ENCODE measurements at regions not wholly inside any gene's neighbourhood (a gene's known extent, or its start where the extent isn't known, plus 50 kb on each side); places are given as distances from the start of the nearest gene placed in this dataset.
A peak's percentile ranks its signal among the peaks of the same experiment; 100 is the strongest.
"Not testable (repeated sequence)": the region's sequence is repeated elsewhere in the genome, so short reads cannot be mapped to it uniquely, and the experiment has no call there.

DNA sequence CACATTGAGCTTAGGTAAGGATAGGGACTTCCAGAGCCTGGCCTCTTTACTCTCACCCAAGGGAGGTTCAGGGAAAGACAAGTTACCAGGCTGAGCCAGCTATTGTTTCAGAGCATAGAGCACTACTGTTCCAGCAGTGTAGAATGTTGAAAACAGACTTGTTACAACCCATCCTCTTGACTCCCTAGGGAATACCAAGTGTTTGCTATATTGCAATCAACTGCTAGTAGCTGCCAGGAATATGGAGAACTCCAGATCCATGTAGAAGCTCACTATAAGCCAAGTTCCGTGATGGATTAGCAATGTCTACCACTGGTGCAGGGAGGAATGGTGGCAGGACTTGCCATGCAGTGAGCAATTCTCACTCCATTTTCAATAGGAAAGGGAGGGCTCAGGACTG is 199.8 kb upstream of the RBM19 start:
- Histone ChIP-seq H3K36me3 (ENCODE audit: control insufficient read depth, insufficient read depth, low read length) (no peaks in the 10 kb centered on the region), H3K4me3 (ENCODE audit: low read depth, low read length) (no peak overlapping the region), H3K27me3 (ENCODE audit: control insufficient read depth, insufficient read depth, low read length) (no peaks in the 10 kb centered on the region)
- DNase-seq (ENCODE audit: low read depth) (no peak), FAIRE-seq (peak; percentile 23)
- TF ChIP-seq, protein P1, sequence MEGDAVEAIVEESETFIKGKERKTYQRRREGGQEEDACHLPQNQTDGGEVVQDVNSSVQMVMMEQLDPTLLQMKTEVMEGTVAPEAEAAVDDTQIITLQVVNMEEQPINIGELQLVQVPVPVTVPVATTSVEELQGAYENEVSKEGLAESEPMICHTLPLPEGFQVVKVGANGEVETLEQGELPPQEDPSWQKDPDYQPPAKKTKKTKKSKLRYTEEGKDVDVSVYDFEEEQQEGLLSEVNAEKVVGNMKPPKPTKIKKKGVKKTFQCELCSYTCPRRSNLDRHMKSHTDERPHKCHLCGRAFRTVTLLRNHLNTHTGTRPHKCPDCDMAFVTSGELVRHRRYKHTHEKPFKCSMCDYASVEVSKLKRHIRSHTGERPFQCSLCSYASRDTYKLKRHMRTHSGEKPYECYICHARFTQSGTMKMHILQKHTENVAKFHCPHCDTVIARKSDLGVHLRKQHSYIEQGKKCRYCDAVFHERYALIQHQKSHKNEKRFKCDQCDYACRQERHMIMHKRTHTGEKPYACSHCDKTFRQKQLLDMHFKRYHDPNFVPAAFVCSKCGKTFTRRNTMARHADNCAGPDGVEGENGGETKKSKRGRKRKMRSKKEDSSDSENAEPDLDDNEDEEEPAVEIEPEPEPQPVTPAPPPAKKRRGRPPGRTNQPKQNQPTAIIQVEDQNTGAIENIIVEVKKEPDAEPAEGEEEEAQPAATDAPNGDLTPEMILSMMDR (IDR thresholded peaks at IDR 0.05; ENCODE audit: insufficient read depth, low read length, severe bottlenecking) = no peak

DNA sequence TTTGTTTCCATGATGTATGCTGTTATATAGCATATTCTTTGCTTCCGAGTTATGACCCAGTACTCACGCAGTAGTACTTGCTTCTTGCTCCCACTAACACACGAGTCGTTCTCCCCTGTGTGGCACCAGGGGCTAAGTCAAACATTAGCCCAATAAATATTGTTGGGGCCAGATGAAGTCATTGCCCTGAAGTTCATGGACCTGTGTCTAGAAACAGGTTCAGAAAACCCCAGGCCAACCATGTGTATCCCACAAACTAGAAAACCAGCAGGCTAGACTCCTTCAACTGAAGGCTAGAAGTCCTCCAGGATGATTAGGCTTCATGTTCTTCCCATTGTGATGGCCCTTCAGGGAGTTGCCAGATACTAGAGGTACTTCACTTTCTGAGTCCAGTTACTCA is 198.2 kb upstream of the RBM19 start:
- no peak overlapping the region for H3K4me3 ChIP-seq (ENCODE audit: low read depth, low read length)
- no peaks in the 10 kb centered on the region for H3K27me3 ChIP-seq (ENCODE audit: control insufficient read depth, insufficient read depth, low read length)
- TF ChIP-seq, protein P1 (IDR thresholded peaks at IDR 0.05; ENCODE audit: insufficient read depth, low read length, severe bottlenecking) = no peak
- no peaks in the 10 kb centered on the region for H3K36me3 ChIP-seq (ENCODE audit: control insufficient read depth, insufficient read depth, low read length)
- no peak for FAIRE-seq
- DNase-seq (ENCODE audit: low read depth) = no peak

DNA sequence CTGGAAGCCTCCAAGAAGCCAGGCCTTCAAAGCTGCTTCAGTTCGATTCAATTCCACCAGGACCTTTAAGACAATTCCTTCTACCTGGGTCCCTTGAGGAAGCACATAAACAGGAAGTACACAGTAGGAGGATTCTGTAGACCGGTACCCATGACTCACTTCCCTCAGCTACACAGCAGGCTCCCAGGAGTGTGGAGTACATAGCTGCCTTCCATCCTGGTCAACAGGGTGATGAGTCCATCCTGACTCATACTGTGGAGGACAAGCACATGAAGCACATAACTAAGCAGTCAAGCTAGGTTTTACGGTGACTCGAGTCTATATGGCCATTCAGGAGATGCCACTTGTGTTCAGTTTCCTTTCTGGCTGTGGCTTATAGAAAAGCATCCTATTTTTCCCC is 197.6 kb upstream of the RBM19 start:
- no peak for FAIRE-seq
- no peak overlapping the region for H3K4me3 ChIP-seq (ENCODE audit: low read depth, low read length)
- no peaks in the 10 kb centered on the region for H3K27me3 ChIP-seq (ENCODE audit: control insufficient read depth, insufficient read depth, low read length)
- no peaks in the 10 kb centered on the region for H3K36me3 ChIP-seq (ENCODE audit: control insufficient read depth, insufficient read depth, low read length)
- TF ChIP-seq, protein P1 (IDR thresholded peaks at IDR 0.05; ENCODE audit: insufficient read depth, low read length, severe bottlenecking) = no peak
- peak; percentile 50 for DNase-seq (ENCODE audit: low read depth)

DNA sequence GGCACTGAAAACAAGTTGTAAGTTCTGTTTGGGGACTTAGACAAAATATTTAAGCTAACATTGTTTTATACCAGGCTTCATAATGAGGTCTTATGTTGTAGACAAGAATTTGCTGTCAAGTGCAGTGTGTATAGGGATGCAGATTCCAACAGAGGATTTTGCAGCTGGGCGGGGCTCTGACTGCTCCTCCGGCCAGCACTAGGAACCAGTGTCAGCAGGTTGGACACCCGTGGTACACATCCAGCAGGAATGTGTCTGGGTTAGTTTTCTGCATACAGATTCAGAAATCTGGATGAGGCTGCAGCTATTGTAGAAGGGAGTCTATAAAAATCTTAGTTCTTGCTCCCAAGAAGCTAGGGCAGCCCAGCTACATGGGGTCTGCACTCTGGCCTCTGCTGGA is 194.3 kb upstream of the RBM19 start:
- FAIRE-seq = no peak
- Histone ChIP-seq H3K4me3 (ENCODE audit: low read depth, low read length) (no peak overlapping the region), H3K27me3 (ENCODE audit: control insufficient read depth, insufficient read depth, low read length) (no peaks in the 10 kb centered on the region), H3K36me3 (ENCODE audit: control insufficient read depth, insufficient read depth, low read length) (no peaks in the 10 kb centered on the region)
- no peak for DNase-seq (ENCODE audit: low read depth)
- TF ChIP-seq, protein P1 (IDR thresholded peaks at IDR 0.05; ENCODE audit: insufficient read depth, low read length, severe bottlenecking) = no peak

DNA sequence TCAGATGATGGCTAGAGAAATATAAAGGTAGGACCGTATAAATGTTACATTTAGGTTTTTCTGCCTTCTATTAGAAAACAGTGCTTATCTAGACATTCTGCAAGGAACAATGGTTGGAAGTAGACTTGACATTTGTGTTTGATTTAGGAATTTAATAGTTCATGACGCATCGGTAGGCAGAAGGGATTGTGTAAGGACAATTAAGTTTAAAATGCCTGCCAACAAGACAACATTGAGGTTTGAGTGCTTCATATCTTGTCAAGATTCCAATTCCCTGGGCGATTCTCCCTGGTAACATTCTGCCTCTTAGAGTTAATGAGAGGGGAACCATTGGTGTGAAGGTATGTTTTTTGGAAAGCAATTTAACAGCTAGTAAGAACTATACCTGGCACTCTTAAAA is 186.8 kb upstream of the RBM19 start:
- H3K36me3 ChIP-seq (ENCODE audit: control insufficient read depth, insufficient read depth, low read length) = no peaks in the 10 kb centered on the region
- H3K4me3 ChIP-seq (ENCODE audit: low read depth, low read length) = no peak overlapping the region
- no peaks in the 10 kb centered on the region for H3K27me3 ChIP-seq (ENCODE audit: control insufficient read depth, insufficient read depth, low read length)
- no peak for FAIRE-seq
- DNase-seq (ENCODE audit: low read depth) = no peak
- TF ChIP-seq, protein P1 (IDR thresholded peaks at IDR 0.05; ENCODE audit: insufficient read depth, low read length, severe bottlenecking) = no peak

DNA sequence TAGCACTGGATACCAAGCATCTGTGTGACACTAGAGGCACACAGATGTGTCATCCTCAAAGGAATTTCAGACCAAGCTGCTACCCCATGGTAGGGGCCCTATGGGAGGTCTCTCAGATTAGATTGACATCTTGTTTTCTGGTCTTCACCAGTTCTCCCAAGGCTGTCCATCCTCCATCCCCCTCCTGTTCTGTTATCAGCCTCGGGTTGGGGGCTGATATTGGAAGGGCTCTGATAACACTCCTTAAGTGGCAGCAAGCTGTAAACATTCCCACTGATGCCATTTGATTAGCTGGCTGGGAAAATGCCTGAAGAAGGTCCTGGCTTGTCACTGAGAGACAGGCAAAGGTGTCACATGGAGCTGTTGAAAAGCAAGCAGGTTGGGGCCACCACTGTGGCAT is 185.9 kb upstream of the RBM19 start:
- FAIRE-seq = no peak
- no peaks in the 10 kb centered on the region for H3K36me3 ChIP-seq (ENCODE audit: control insufficient read depth, insufficient read depth, low read length)
- TF ChIP-seq, protein P1 (IDR thresholded peaks at IDR 0.05; ENCODE audit: insufficient read depth, low read length, severe bottlenecking) = no peak
- H3K4me3 ChIP-seq (ENCODE audit: low read depth, low read length) = no peak overlapping the region
- no peaks in the 10 kb centered on the region for H3K27me3 ChIP-seq (ENCODE audit: control insufficient read depth, insufficient read depth, low read length)
- DNase-seq (ENCODE audit: low read depth) = no peak

DNA sequence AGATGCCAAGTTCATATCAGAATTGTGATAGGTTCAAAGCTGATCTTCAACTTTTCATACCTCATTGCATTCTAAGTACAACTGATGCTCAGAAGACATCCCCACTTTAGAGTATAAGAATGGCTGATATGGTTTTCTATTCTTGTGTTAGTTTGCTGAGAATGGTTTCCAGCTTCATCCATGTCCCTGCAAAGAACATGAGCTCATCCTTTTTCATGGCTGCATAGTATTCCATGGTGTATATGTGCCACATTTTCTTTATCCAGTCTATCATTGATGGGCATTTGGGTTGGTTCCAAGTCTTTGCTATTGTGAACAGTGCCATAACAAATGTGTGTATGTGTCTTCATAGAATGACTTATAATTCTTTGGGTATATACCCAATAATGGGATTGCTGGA is 184.5 kb upstream of the RBM19 start:
- not testable (repeated sequence) for H3K36me3 ChIP-seq (ENCODE audit: control insufficient read depth, insufficient read depth, low read length); H3K27me3 ChIP-seq (ENCODE audit: control insufficient read depth, insufficient read depth, low read length); H3K4me3 ChIP-seq (ENCODE audit: low read depth, low read length); FAIRE-seq; DNase-seq (ENCODE audit: low read depth)

All from bronchial epithelial cell (primary cell).